ENCODE measurements at regions not wholly inside any gene's neighbourhood (a gene's known extent, or its start where the extent isn't known, plus 50 kb on each side); places are given as distances from the start of the nearest gene placed in this dataset.

DNA sequence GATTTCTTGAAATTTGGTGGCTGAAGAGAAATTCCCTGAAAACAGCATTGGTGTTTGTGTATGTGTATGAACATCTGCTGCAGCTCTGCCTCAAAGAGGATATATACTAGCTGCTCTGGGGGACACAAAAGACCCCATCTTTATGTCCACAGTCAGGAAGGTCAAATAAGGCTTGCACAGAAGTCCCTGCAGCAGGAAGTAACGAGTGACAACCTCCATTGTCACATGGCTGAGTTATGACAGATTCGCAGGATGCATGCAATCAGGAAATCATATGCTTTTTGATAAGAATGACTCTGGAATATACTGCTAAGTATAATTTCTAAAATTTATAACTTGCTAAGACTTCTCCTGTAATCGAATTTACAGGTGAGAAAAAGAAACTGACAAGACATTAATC lies 225.9 kb upstream of the CST7 start:
- intact Hi-C loops (cut with micrococcal nuclease) = no loop called here
- Histone ChIP-seq H3K4me3 (no peak overlapping the region), H3K9me3 (replicated peaks) (no peaks in the 10 kb centered on the region), H3K27ac (replicated peaks) (no peak overlapping the region), H3K27me3 (ENCODE audit: low read depth) (peaks cover 48% of the 10 kb centered on the region), H3K36me3 (no peaks in the 10 kb centered on the region), H3K4me1 (no peaks in the 10 kb centered on the region)
- TF ChIP-seq, protein P1, sequence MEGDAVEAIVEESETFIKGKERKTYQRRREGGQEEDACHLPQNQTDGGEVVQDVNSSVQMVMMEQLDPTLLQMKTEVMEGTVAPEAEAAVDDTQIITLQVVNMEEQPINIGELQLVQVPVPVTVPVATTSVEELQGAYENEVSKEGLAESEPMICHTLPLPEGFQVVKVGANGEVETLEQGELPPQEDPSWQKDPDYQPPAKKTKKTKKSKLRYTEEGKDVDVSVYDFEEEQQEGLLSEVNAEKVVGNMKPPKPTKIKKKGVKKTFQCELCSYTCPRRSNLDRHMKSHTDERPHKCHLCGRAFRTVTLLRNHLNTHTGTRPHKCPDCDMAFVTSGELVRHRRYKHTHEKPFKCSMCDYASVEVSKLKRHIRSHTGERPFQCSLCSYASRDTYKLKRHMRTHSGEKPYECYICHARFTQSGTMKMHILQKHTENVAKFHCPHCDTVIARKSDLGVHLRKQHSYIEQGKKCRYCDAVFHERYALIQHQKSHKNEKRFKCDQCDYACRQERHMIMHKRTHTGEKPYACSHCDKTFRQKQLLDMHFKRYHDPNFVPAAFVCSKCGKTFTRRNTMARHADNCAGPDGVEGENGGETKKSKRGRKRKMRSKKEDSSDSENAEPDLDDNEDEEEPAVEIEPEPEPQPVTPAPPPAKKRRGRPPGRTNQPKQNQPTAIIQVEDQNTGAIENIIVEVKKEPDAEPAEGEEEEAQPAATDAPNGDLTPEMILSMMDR (IDR thresholded peaks at IDR 0.05; ENCODE audit: borderline replicate concordance) = no peak
- no peak for DNase-seq

DNA sequence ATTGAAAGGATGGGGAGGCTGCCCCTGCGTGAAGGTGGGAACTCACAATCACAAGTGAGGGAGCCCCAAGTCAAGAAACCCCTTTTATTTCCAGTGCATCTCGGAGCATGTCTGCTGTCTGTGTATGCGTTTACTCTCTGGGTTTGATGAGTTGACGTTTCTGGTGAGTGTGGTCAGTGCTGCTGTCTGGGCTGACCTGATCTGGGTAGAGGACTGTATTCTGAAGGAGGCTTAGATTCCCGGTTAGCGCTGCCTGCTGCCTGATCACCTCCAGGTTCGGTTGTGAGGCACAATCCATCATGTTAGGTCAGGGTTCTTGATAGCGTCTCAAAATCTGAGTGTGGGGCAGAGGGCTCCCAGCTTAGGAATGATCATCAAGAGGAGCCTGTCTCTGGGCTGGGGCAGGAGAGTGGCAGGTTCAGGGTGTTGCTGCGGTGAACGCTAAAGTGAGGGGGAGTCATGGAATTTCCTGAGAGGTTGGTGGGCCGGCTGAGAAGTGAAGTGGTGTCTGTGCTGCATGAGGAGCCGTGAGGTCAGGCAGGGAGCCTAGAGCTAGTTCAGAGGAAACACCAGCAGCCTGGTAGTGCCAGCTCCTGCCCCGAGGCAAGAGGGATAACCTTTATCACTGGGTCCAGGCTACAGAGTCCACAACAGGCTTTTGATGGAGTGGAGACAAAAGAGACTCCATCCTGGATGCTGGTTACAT lies 225.3 kb upstream of the CST7 start:
- peaks cover 48% of the 10 kb centered on the region for H3K27me3 ChIP-seq (ENCODE audit: low read depth)
- DNase-seq = no peak
- no peak overlapping the region for H3K27ac ChIP-seq (replicated peaks)
- no peaks in the 10 kb centered on the region for H3K36me3 ChIP-seq
- no peak overlapping the region for H3K4me3 ChIP-seq
- no peaks in the 10 kb centered on the region for H3K4me1 ChIP-seq
- TF ChIP-seq, protein P1 (IDR thresholded peaks at IDR 0.05; ENCODE audit: borderline replicate concordance) = no peak
- no peaks in the 10 kb centered on the region for H3K9me3 ChIP-seq (replicated peaks)
- intact Hi-C loops (cut with micrococcal nuclease) = no loop called here

DNA sequence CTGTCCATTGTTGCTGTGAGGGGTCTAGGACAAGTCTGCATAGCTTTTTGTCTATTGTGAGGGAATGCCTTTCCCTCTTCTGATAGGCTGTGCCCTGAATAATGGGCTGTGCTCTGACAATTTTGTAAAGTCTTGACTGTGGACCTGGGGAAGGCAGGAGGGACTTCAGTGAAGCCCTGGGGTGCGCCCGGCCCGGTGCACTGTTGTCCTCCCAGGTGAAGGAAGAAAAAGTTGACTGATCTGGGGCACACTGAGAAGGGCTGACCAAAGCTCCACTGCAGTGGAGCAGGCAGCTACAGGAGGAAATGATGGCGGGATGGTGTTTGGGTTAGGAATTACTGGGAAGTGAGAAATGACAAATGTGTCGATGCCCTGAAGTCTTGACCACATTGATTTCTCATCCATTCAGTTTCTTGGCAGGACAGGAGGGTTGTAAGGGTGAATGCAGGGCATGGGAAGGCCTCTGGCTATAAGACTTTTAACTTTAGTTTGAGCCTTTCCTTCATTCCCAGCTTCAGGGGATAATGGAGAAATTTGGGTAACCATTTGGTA lies 224.0 kb upstream of the CST7 start:
- no peaks in the 10 kb centered on the region for H3K9me3 ChIP-seq (replicated peaks)
- no peak overlapping the region for H3K27ac ChIP-seq (replicated peaks)
- TF ChIP-seq, protein P1 (IDR thresholded peaks at IDR 0.05; ENCODE audit: borderline replicate concordance) = no peak

DNA sequence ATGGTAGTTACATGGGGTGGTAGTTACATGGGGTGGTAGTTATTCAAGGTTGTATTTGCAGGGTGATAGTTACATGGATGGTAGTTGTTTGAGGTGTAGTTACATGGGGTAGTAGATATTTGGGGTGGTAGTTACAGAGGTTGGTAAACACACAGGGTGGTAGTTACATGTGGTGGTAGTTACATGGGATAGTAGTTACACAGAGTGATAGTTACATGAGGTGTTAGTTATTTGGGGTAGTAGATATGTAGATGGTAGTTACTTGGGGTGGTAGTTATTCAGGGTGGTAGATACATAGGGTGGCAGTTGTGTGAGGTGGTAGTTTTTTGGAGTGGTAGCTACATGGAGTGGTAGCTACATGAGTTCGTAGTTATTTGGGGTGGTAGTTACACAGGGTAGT lies 221.3 kb upstream of the CST7 start:
- H3K4me1 ChIP-seq = no peaks in the 10 kb centered on the region
- H3K9me3 ChIP-seq (replicated peaks) = no peaks in the 10 kb centered on the region
- no peaks in the 10 kb centered on the region for H3K36me3 ChIP-seq
- TF ChIP-seq, protein P1 (IDR thresholded peaks at IDR 0.05; ENCODE audit: borderline replicate concordance) = no peak
- peaks cover 39% of the 10 kb centered on the region for H3K27me3 ChIP-seq (ENCODE audit: low read depth)
- intact Hi-C loops (cut with micrococcal nuclease) = no loop called here
- no peak for DNase-seq
- H3K27ac ChIP-seq (replicated peaks) = no peak overlapping the region
- no peak overlapping the region for H3K4me3 ChIP-seq

More for the DNA sequence above, 224.0 kb upstream of the CST7 start:
- no peaks in the 10 kb centered on the region for H3K4me1 ChIP-seq
- DNase-seq = no peak
- H3K4me3 ChIP-seq = no peak overlapping the region
- peaks cover 48% of the 10 kb centered on the region for H3K27me3 ChIP-seq (ENCODE audit: low read depth)
- no peaks in the 10 kb centered on the region for H3K36me3 ChIP-seq
- intact Hi-C loops (cut with micrococcal nuclease) = no loop called here

DNA sequence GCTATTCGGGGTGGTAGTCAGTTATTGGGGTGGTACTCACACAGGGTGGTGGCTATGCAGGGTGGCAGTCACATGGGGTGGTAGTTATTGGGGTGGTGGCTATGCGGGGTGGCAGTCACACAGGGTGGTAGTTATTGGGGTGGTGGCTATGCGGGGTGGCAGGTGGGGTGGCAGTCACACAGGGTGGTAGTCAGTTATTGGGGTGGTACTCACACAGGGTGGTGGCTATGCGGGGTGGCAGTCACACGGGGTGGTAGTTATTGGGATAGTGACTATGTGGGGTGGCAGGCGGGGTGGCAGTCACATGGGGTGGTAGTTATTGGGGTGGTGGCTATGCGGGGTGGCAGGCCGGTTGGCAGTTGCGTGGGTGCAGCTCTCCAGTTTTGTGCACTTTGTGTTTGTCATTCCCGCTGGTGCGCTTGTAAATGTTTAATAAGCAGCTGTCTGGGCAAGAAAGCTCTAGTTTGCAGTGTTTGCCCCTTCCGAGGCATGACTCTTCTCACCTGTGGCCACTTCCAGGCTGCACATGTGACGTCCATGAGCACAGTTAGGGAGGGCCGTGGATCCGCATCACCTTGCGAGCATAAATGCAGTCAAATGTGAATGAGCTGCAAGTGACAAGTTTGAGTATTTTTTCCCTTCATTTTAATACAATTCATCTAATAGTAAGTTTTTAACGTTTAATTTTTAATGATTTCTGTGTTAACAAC lies 219.0 kb upstream of the CST7 start:
- no peak overlapping the region for H3K4me3 ChIP-seq
- TF ChIP-seq, protein P1 (IDR thresholded peaks at IDR 0.05; ENCODE audit: borderline replicate concordance) = no peak
- no peaks in the 10 kb centered on the region for H3K9me3 ChIP-seq (replicated peaks)
- DNase-seq = no peak
- H3K36me3 ChIP-seq = no peaks in the 10 kb centered on the region
- no peaks in the 10 kb centered on the region for H3K4me1 ChIP-seq
- intact Hi-C loops (cut with micrococcal nuclease) = no loop called here
- H3K27ac ChIP-seq (replicated peaks) = no peak overlapping the region
- peaks cover 22% of the 10 kb centered on the region for H3K27me3 ChIP-seq (ENCODE audit: low read depth)

Data from left ventricle myocardium inferior (tissue), 1 donor.